SK-N-MC (cell line): ENCODE measurements at regions not wholly inside any gene's neighbourhood (a gene's known extent, or its start where the extent isn't known, plus 50 kb on each side); places are given as distances from the start of the nearest gene placed in this dataset.

Source experiments
- EZH2 ChIP-seq: fragments of 200-600 bp; sonication (generic); IDR thresholded peaks from one replicate; pipeline ENCODE4 v1.6.1; 2017; ENCODE audit warnings: antibody characterized with exemption
- FOXP2 ChIP-seq: optimal IDR thresholded peaks from 2 replicates; pipeline ENCODE3; 2011; ENCODE audit warnings: mild to moderate bottlenecking, moderate library complexity; ENCODE audit not compliant: insufficient read depth; ENCODE audit errors: extremely low read length, control extremely low read depth
- POLR2AphosphoS5 ChIP-seq: IDR thresholded peaks from 2 replicates; pipeline ENCODE4 v1.6.1; 2012; ENCODE audit warnings: mild to moderate bottlenecking, low read depth, low read length, borderline replicate concordance

DNA sequence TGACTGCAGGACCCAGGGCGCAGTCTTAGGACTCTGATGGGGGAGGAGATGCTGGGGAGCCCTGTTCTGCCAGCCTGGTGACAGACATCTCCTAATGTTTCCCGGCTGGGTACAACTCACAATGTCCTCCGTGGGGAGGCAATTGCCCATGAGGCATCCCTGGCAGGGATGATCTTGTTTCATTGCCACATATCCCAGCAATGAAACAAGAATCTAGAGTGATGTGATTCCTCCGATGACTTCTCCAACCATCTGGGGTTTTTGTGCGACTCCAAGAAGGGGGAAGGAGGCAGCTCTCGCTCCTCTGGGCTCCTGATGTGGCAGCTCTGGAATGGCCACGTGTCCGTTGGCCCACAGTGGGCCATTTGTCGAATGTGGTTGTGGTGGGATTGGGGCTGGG, 255.8 kb downstream of the SEC14L1 start:
- TF ChIP-seq POLR2AphosphoS5 (no peak), EZH2 (no peak), FOXP2 (no peak)
